Stimulated activated naive CD8-positive, alpha-beta T cell treated with anti-CD3 and anti-CD28 coated beads, Interleukin-15, amount 100 ng/mL, for 72 hours (primary cell): ENCODE measurements at regions not wholly inside any gene's neighbourhood (a gene's known extent, or its start where the extent isn't known, plus 50 kb on each side); places are given as distances from the start of the nearest gene placed in this dataset.
"Not testable (repeated sequence)": the region's sequence is repeated elsewhere in the genome, so short reads cannot be mapped to it uniquely, and the experiment has no call there.

Experiments
- ATAC-seq: fragments of 150-1000 bp; cut with Tn5 transposase; 2 replicates; pipeline ENCODE4 v1.10.0; 2021; ENCODE audit warnings: mild to moderate bottlenecking, moderate library complexity
- DNase-seq, 2 donors: peaks; one replicate each; pipeline ENCODE4 v3.0.0; 2021 to 2022
- H3K27ac Mint-ChIP-seq, 2 donors: one replicate each; pipeline ENCODE4 v1.8.0; 2022; ENCODE audit warnings: mild to moderate bottlenecking in 2 of 2, mixed read lengths in 2 of 2, moderate library complexity in 2 of 2
- H3K27me3 Mint-ChIP-seq: one replicate; pipeline ENCODE4 v1.8.0; 2022; ENCODE audit warnings: mixed read lengths
- H3K4me1 Mint-ChIP-seq: one replicate; pipeline ENCODE4 v1.8.0; 2022; ENCODE audit warnings: mild to moderate bottlenecking, mixed read lengths
- H3K4me3 Mint-ChIP-seq, 2 donors: one replicate each; pipeline ENCODE4 v1.8.0; 2022; ENCODE audit warnings: mild to moderate bottlenecking in 2 of 2, mixed read lengths in 2 of 2, moderate library complexity in 1 of 2
- H3K9me3 Mint-ChIP-seq, 2 donors: one replicate each; pipeline ENCODE4 v1.8.0; 2022; ENCODE audit warnings: mixed read lengths in 2 of 2

GRCh38 chr10:2024750-2025149 lies 287.4 kb upstream of the ADARB2 start:
- H3K27me3 Mint-ChIP-seq, H3K9me3 Mint-ChIP-seq, H3K27ac Mint-ChIP-seq, ATAC-seq, H3K4me1 Mint-ChIP-seq, DNase-seq, H3K4me3 Mint-ChIP-seq: not testable (repeated sequence)

GRCh38 chr10:2023687-2024086 lies 286.4 kb upstream of the ADARB2 start:
- DNase-seq, result no peak
- Mint-ChIP-seq H3K9me3 (no peaks in the 10 kb centered on the region), H3K27me3 (peaks cover 8% of the 10 kb centered on the region), H3K4me1 (no peaks in the 10 kb centered on the region), H3K4me3 (no peak overlapping the region), H3K27ac (no peak overlapping the region)
- no peak for ATAC-seq

- Mint-ChIP-seq H3K9me3 (no peaks in the 10 kb centered on the region), H3K4me3 (no peak overlapping the region), H3K4me1 (no peaks in the 10 kb centered on the region), H3K27me3 (peaks cover 8% of the 10 kb centered on the region), H3K27ac (no peak overlapping the region)
- ATAC-seq, result no peak
- DNase-seq, result no peak
Observed at GRCh38 chr10:2022401-2022800, 285.1 kb upstream of the ADARB2 start.

- H3K9me3 Mint-ChIP-seq, result no peaks in the 10 kb centered on the region
- ATAC-seq, result no peak
- no peak overlapping the region for H3K27ac Mint-ChIP-seq
- no peaks in the 10 kb centered on the region for H3K4me1 Mint-ChIP-seq
- DNase-seq, result no peak
- H3K4me3 Mint-ChIP-seq, result no peak overlapping the region
- peaks cover 8% of the 10 kb centered on the region for H3K27me3 Mint-ChIP-seq
Observed at GRCh38 chr10:2020836-2021235, 283.5 kb upstream of the ADARB2 start.

- H3K9me3 Mint-ChIP-seq, result no peaks in the 10 kb centered on the region
- ATAC-seq (no peak), DNase-seq (no peak)
- H3K27me3 Mint-ChIP-seq, result peaks cover 8% of the 10 kb centered on the region
- no peak overlapping the region for H3K4me3 Mint-ChIP-seq
- H3K27ac Mint-ChIP-seq, result no peak overlapping the region
- H3K4me1 Mint-ChIP-seq, result no peaks in the 10 kb centered on the region
Observed at GRCh38 chr10:2019803-2020202, 282.5 kb upstream of the ADARB2 start.

GRCh38 chr10:2019281-2019680 lies 282.0 kb upstream of the ADARB2 start:
- no peak overlapping the region for H3K27ac Mint-ChIP-seq
- H3K27me3 Mint-ChIP-seq, result peaks cover 8% of the 10 kb centered on the region
- no peaks in the 10 kb centered on the region for H3K9me3 Mint-ChIP-seq

GRCh38 chr10:2014541-2014940 lies 277.2 kb upstream of the ADARB2 start:
- DNase-seq, result no peak
- H3K4me3 Mint-ChIP-seq, result no peak overlapping the region
- H3K27me3 Mint-ChIP-seq, result no peaks in the 10 kb centered on the region
- no peak for ATAC-seq
- no peak overlapping the region for H3K27ac Mint-ChIP-seq
- H3K9me3 Mint-ChIP-seq, result no peaks in the 10 kb centered on the region
- H3K4me1 Mint-ChIP-seq, result no peaks in the 10 kb centered on the region

More at GRCh38 chr10:2019281-2019680, 282.0 kb upstream of the ADARB2 start:
- no peak for ATAC-seq
- Mint-ChIP-seq H3K4me3 (no peak overlapping the region), H3K4me1 (no peaks in the 10 kb centered on the region)
- no peak for DNase-seq

- Mint-ChIP-seq H3K27me3 (no peaks in the 10 kb centered on the region), H3K4me3 (no peak overlapping the region), H3K4me1 (no peaks in the 10 kb centered on the region), H3K9me3 (no peaks in the 10 kb centered on the region), H3K27ac (no peak overlapping the region)
- ATAC-seq, result peak; percentile 9
- DNase-seq, result no peak
Observed at GRCh38 chr10:2012209-2012608, 274.9 kb upstream of the ADARB2 start.

- Mint-ChIP-seq H3K4me3 (no peak overlapping the region), H3K9me3 (no peaks in the 10 kb centered on the region), H3K27me3 (no peaks in the 10 kb centered on the region), H3K4me1 (no peaks in the 10 kb centered on the region), H3K27ac (no peak overlapping the region)
- DNase-seq, result no peak
- ATAC-seq, result peak; percentile 42
Observed at GRCh38 chr10:2011106-2011716, 273.9 kb upstream of the ADARB2 start.

GRCh38 chr10:2005546-2005945 lies 268.2 kb upstream of the ADARB2 start:
- no peaks in the 10 kb centered on the region for H3K4me1 Mint-ChIP-seq

GRCh38 chr10:1992930-1993329 lies 255.6 kb upstream of the ADARB2 start:
- H3K27me3 Mint-ChIP-seq, result no peaks in the 10 kb centered on the region
- H3K4me3 Mint-ChIP-seq, result no peak overlapping the region
- no peak for ATAC-seq
- no peak overlapping the region for H3K27ac Mint-ChIP-seq
- no peaks in the 10 kb centered on the region for H3K9me3 Mint-ChIP-seq
- no peaks in the 10 kb centered on the region for H3K4me1 Mint-ChIP-seq
- DNase-seq, result no peak

More at GRCh38 chr10:2005546-2005945, 268.2 kb upstream of the ADARB2 start:
- DNase-seq, result no peak
- Mint-ChIP-seq H3K4me3 (no peak overlapping the region), H3K27ac (no peak overlapping the region), H3K9me3 (no peaks in the 10 kb centered on the region), H3K27me3 (no peaks in the 10 kb centered on the region)
- ATAC-seq, result peak; percentile 37

- no peaks in the 10 kb centered on the region for H3K4me1 Mint-ChIP-seq
- no peaks in the 10 kb centered on the region for H3K27me3 Mint-ChIP-seq
- DNase-seq (no peak), ATAC-seq (no peak)
- no peaks in the 10 kb centered on the region for H3K9me3 Mint-ChIP-seq
- H3K4me3 Mint-ChIP-seq, result no peak overlapping the region
- H3K27ac Mint-ChIP-seq, result no peak overlapping the region
Observed at GRCh38 chr10:1989090-1989489, 251.8 kb upstream of the ADARB2 start.

- Mint-ChIP-seq H3K27me3 (no peaks in the 10 kb centered on the region), H3K4me3 (no peak overlapping the region), H3K27ac (no peak overlapping the region), H3K9me3 (peaks cover 5 to 6% of the 10 kb centered on the region in 2 donors), H3K4me1 (no peaks in the 10 kb centered on the region)
- no peak for ATAC-seq
- DNase-seq, result no peak
Observed at GRCh38 chr10:1981976-1982375, 244.7 kb upstream of the ADARB2 start.

- H3K27me3 Mint-ChIP-seq, result no peaks in the 10 kb centered on the region
- no peak overlapping the region for H3K27ac Mint-ChIP-seq
- H3K9me3 Mint-ChIP-seq, result peaks cover 5 to 6% of the 10 kb centered on the region in 2 donors
Observed at GRCh38 chr10:1980459-1980858, 243.1 kb upstream of the ADARB2 start.

GRCh38 chr10:1978584-1978983 lies 241.3 kb upstream of the ADARB2 start:
- H3K27me3 Mint-ChIP-seq, result no peaks in the 10 kb centered on the region
- H3K9me3 Mint-ChIP-seq, result peaks cover 5 to 6% of the 10 kb centered on the region in 2 donors
- H3K4me1 Mint-ChIP-seq, result no peaks in the 10 kb centered on the region
- no peak for DNase-seq
- H3K4me3 Mint-ChIP-seq, result no peak overlapping the region
- H3K27ac Mint-ChIP-seq, result no peak overlapping the region
- no peak for ATAC-seq

More at GRCh38 chr10:1980459-1980858, 243.1 kb upstream of the ADARB2 start:
- no peak overlapping the region for H3K4me3 Mint-ChIP-seq
- DNase-seq (no peak), ATAC-seq (no peak)
- no peaks in the 10 kb centered on the region for H3K4me1 Mint-ChIP-seq

- H3K9me3 Mint-ChIP-seq, result peaks cover 6 to 9% of the 10 kb centered on the region in 2 donors
- DNase-seq (no peak), ATAC-seq (no peak)
- H3K4me1 Mint-ChIP-seq, result no peaks in the 10 kb centered on the region
- H3K27ac Mint-ChIP-seq, result no peak overlapping the region
- H3K4me3 Mint-ChIP-seq, result no peak overlapping the region
- H3K27me3 Mint-ChIP-seq, result no peaks in the 10 kb centered on the region
Observed at GRCh38 chr10:1977461-1977860, 240.1 kb upstream of the ADARB2 start.

- no peak for ATAC-seq
- DNase-seq, result no peak
- H3K27ac Mint-ChIP-seq, result no peak overlapping the region
- no peak overlapping the region for H3K4me3 Mint-ChIP-seq
- no peaks in the 10 kb centered on the region for H3K4me1 Mint-ChIP-seq
- H3K9me3 Mint-ChIP-seq, result peaks cover 0 to 9% of the 10 kb centered on the region in 2 donors
- no peaks in the 10 kb centered on the region for H3K27me3 Mint-ChIP-seq
Observed at GRCh38 chr10:1972406-1972805, 235.1 kb upstream of the ADARB2 start.
